Epithelial cell of proximal tubule (primary cell): ENCODE measurements at regions not wholly inside any gene's neighbourhood (a gene's known extent, or its start where the extent isn't known, plus 50 kb on each side); places are given as distances from the start of the nearest gene placed in this dataset.

Source experiments
- DNase-seq: peaks from one replicate; pipeline ENCODE4 v3.0.0-alpha.2; 2011; ENCODE audit warnings: low read depth
- H3K4me3 ChIP-seq: 2 replicates; pipeline ENCODE4 v1.5.1; 2011; ENCODE audit warnings: low read depth, mild to moderate bottlenecking, low read length
- TF ChIP-seq, protein P1 (sequence below): conservative IDR thresholded peaks from 2 replicates; pipeline ENCODE4 v1.5.1; 2012; ENCODE audit warnings: low read depth, mild to moderate bottlenecking, low read length

DNA sequence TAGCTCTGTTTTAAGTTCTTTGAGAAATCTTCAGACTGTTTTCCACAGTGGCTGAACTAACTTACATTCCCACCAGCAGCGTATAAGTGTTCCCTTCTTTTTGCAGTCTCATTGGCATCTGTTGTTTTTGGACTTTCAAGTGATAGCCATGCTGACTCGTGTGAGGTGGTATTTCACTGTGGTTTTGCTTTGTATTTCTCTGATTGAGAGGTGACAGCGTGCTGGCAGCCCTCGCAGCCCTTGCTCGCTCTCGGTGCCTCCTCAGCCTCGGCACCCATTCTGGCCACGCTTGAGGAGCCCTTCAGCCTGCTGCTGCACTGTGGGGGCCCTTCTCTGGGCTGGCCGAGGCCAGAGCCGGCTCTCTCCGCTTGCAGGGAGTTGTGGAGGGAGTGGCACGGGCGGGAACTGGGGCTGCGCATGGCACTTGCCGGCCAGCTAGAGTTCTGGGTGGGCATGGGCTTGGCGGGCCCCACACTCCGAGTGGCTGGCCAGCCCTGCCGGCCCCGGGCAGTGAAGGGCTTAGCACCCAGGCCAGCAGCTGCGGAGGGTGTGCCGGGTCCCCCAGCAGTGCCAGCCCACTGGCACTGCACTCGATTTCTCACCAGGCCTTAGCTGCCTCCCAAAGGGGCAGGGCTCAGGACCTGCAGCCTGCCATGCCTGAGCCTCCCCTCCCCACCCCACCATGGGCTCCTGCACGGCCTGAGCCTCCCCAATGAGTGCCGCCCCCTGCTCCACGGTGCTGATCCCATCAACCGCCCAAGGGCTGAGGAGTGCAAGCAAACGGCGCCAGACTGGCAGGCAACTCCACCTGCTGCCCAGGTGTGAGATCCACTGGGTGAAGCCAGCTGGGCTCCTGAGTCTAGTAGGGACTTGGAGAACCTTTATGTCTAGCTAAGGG, 151.8 kb downstream of the IRS1 start:
- no peak overlapping the region for H3K4me3 ChIP-seq
- DNase-seq = no peak
- TF ChIP-seq, protein P1, sequence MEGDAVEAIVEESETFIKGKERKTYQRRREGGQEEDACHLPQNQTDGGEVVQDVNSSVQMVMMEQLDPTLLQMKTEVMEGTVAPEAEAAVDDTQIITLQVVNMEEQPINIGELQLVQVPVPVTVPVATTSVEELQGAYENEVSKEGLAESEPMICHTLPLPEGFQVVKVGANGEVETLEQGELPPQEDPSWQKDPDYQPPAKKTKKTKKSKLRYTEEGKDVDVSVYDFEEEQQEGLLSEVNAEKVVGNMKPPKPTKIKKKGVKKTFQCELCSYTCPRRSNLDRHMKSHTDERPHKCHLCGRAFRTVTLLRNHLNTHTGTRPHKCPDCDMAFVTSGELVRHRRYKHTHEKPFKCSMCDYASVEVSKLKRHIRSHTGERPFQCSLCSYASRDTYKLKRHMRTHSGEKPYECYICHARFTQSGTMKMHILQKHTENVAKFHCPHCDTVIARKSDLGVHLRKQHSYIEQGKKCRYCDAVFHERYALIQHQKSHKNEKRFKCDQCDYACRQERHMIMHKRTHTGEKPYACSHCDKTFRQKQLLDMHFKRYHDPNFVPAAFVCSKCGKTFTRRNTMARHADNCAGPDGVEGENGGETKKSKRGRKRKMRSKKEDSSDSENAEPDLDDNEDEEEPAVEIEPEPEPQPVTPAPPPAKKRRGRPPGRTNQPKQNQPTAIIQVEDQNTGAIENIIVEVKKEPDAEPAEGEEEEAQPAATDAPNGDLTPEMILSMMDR = no peak

DNA sequence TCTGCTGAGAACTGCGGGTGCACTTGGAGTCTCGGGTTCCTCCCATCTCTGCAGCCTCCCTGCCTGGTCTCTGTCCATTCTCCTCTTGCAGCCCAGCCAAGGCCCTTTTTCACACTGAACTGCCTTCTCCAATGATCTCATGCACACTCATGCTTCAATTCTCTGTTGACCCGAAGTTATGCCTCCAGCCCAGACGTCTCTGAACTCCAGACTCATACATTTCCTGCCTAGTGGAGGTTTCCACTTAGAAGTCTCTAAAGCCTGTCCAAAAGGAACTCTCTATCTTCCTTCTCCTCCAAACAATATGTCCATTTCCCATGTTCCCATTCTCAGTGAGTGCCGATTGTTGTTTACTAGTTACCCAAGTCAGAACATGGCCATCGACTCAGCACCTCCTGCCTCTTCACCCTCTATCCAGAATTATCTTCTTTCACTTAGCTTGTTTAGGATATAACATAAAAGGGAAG, 155.2 kb downstream of the IRS1 start:
- no peak overlapping the region for H3K4me3 ChIP-seq
- DNase-seq = no peak
- TF ChIP-seq, protein P1 = no peak

DNA sequence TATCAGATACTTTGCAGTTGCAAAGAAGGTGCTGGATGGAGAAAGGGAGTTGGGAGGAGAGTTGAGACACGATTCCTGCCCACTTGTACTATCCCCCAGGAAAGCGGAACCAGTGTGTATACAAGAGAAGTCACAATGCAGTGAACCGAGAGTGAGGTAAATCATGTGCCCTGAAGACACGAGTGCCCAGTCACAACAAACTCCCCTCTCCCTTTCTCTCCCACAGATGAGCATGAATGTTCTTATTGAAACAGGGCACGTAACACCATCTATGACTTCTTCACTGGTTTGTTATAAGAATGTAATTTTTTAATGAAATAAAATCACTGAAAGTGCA, 155.7 kb downstream of the IRS1 start:
- H3K4me3 ChIP-seq = no peak overlapping the region
- DNase-seq = no peak
- TF ChIP-seq, protein P1 = no peak

DNA sequence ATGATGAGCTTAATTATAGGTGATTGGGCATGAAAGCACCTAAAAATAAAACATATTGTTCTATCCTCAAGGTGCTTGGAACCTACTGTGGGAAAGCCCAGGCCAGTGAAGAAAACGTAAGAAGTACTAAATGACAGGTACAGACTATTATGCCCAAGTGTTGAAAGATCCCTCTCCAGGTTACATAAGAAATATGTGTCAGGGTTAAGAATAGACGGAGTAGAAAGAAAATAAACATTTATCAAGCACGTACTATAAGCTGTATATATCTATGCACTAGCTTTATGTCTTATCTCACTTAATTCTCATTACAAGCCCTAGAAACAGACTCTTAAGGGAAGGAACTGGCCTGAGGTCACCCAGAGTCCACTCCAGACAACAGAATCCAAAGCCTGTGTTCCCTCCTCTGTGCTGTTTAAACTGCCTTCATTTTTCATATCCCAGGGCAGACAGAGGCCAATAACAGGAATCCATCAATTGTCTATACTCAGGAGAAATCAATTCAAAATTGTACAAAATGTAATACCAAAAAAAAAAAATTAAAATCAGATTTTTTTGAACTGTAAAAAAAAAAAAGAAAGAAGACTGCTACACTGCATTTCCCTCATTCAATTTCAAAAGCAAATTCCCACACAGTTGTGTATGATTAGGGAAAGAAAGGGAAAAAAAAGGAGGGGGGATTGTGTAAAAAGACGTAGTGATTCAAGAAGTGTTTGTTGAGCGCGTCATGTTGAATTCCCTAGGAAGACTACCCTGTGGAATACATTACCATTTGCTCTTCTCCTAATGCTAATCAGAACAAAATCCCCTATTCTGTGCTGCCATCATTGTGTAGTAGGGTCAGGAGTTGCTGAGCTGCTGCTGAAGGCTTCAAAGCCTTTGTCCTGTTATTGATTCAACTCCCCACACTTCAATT, 156.3 kb downstream of the IRS1 start:
- no peak overlapping the region for H3K4me3 ChIP-seq
- TF ChIP-seq, protein P1 = no peak
- no peak for DNase-seq

DNA sequence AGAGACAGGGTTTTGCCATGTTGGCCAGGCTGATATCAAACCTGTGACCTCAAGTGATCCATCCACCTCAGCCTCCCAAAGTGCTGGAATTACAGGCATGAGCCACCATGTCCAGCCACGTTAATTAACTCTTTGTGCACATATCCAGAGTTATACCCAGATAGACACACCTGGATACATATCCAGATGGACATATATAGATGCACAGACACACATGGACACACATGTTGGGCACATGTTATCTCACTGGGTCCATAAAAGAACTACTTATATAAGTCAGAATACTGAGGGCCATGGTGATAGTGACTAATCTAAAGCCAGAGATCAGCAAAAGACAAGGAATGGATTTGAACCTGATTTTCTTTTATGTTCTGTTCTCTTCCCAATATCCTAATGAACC, 158.6 kb downstream of the IRS1 start:
- H3K4me3 ChIP-seq = no peak overlapping the region
- TF ChIP-seq, protein P1 = no peak
- DNase-seq = no peak

DNA sequence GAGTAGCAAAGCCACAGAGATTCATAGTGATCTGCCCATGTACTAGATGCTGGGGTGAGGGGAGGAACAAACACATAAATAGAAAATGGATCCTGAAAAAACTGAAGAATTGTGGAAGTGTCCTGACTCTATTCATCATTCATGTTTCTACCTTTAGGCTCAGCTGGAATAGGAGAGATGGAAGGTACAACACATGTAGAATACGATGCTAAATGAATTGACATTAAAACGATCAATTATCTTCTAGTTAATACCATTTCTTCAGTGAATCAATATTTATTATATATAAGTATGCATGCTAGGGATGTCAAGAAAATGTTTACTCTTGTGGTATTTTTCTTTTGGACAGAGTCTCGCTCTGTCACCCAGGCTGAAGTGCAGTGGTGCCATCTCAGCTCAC, 159.1 kb downstream of the IRS1 start:
- H3K4me3 ChIP-seq = no peak overlapping the region
- no peak for DNase-seq
- TF ChIP-seq, protein P1 = no peak
